HepG2 (cell line): ENCODE measurements at regions not wholly inside any gene's neighbourhood (a gene's known extent, or its start where the extent isn't known, plus 50 kb on each side); places are given as distances from the start of the nearest gene placed in this dataset.

ENCODE experiments used
- ATAC-seq: fragments of 200-7000 bp; cut with Tn5 transposase; 3 replicates; pipeline ENCODE4 v1.9.1; 2020; ENCODE audit warnings: mild to moderate bottlenecking, moderate library complexity
- BruUV-seq: library from RNA; stranded (reverse); fragments of 400-500 nt; replicated peaks from 2 replicates; lab custom pipeline; 2021; lab: Mats Ljungman, UMichigan
- CTCF ChIA-PET: fragments of 300-600 bp; formaldehyde crosslinking; extraction: SDS; loops from one replicate; lab custom pipeline; 2021; ENCODE audit warnings: low total read pairs, inconsistent platforms, low intra/inter-chr PET ratio; lab: Yijun Ruan, JAX
- POLR2A ChIA-PET: fragments of 350-600 bp; sonication (Branson Sonifier 250); formaldehyde crosslinking; loops from one replicate; lab custom pipeline; 2020; ENCODE audit warnings: antibody characterized with exemption, inconsistent platforms; lab: Yijun Ruan, JAX
- DNase-seq: peaks from one replicate; pipeline ENCODE4 v3.0.0-alpha.2; 2015; ENCODE audit warnings: low spot score
- FAIRE-seq: peaks from 3 replicates; lab custom pipeline; 2011; peaks lifted over from hg19 to GRCh38; lab: Jason Lieb, UNC
- H2AFZ ChIP-seq: one replicate; pipeline ENCODE4 v1.6.1; 2011; ENCODE audit warnings: low read length, inconsistent platforms
- H3K27ac ChIP-seq: fragments of 300-600 bp; 3 replicates; pipeline ENCODE4 v1.8.0; 2011; ENCODE audit warnings: mixed run types, mild to moderate bottlenecking, mixed read lengths, low read length, inconsistent platforms; ENCODE audit not compliant: insufficient read depth; ENCODE audit errors: extremely low read length
- H3K27me3 ChIP-seq, 2 experiments: fragments of 200-600 bp in 1 of 2; 2 replicates in 1 of 2; 3 replicates in 1 of 2; pipeline versions ENCODE4 v1.6.0 to v1.8.0; 2011; ENCODE audit warnings: low read length in 2 of 2, mild to moderate bottlenecking in 2 of 2, moderate library complexity in 2 of 2, inconsistent platforms in 1 of 2; ENCODE audit not compliant: insufficient read depth in 2 of 2, control insufficient read depth in 1 of 2
- H3K36me3 ChIP-seq, 2 experiments: fragments of 200-600 bp in 1 of 2; replicated peaks in 1 of 2; 2 replicates in 1 of 2; 3 replicates in 1 of 2; pipeline versions ENCODE4 v1.5.1 to v1.8.0; 2011; ENCODE audit warnings: low read length in 2 of 2, inconsistent platforms in 1 of 2; ENCODE audit not compliant: insufficient read depth in 2 of 2, control insufficient read depth in 1 of 2
- H3K4me1 ChIP-seq: 2 replicates; pipeline ENCODE4 v1.5.1; 2012; ENCODE audit warnings: low read length, inconsistent platforms; ENCODE audit not compliant: insufficient read depth
- H3K4me2 ChIP-seq: 2 replicates; pipeline ENCODE4 v1.6.0; 2011; ENCODE audit warnings: low read depth, low read length, inconsistent platforms
- H3K4me3 ChIP-seq, 3 experiments: fragments of 200-600 bp in 1 of 3; sonication (generic), shearing (Covaris generic) in 1 of 3; replicated peaks in 1 of 3; 2 replicates each; pipeline ENCODE4 v1.5.1; 2011 to 2016; ENCODE audit warnings: low read length in 3 of 3, inconsistent platforms in 2 of 3, low read depth in 2 of 3, mild to moderate bottlenecking in 2 of 3, control low read depth in 1 of 3, mixed read lengths in 1 of 3; ENCODE audit not compliant: insufficient read depth in 1 of 3
- H3K79me2 ChIP-seq: one replicate; pipeline ENCODE4 v1.6.1; 2011; ENCODE audit warnings: low read length, inconsistent platforms; ENCODE audit not compliant: insufficient read depth
- H3K9ac ChIP-seq: 2 replicates; pipeline ENCODE4 v1.6.0; 2011; ENCODE audit warnings: mild to moderate bottlenecking, low read depth, low read length, inconsistent platforms; ENCODE audit not compliant: insufficient read depth
- H3K9me3 ChIP-seq: 2 replicates; pipeline ENCODE4 v1.5.1; 2012; ENCODE audit warnings: mild to moderate bottlenecking, low read length
- H4K20me1 ChIP-seq: 2 replicates; pipeline ENCODE4 v1.6.0; 2011; ENCODE audit warnings: inconsistent platforms, mild to moderate bottlenecking, low read length, moderate library complexity; ENCODE audit not compliant: insufficient read depth
- JARID2 ChIP-seq: sonication (generic); formaldehyde crosslinking; IDR thresholded peaks from 2 replicates; pipeline ENCODE4 v1.8.1; 2023; ENCODE audit warnings: missing genetic modification reagents, inconsistent platforms; ENCODE audit not compliant: insufficient replicate concordance
- KLF16 ChIP-seq, 2 experiments: sonication (generic) in 1 of 2; formaldehyde crosslinking in 1 of 2; IDR thresholded peaks; 2 replicates each; pipeline versions ENCODE4 v1.6.1 to v1.8.0; 2016 to 2023; ENCODE audit warnings: missing genetic modification reagents in 2 of 2, missing compliant biosample characterization in 1 of 2
- MED1 ChIP-seq: sonication (generic); formaldehyde crosslinking; IDR thresholded peaks from 2 replicates; pipeline ENCODE4 v1.4.0; 2020; ENCODE audit warnings: missing genetic modification reagents
- MTA3 ChIP-seq: sonication (generic); formaldehyde crosslinking; IDR thresholded peaks from 2 replicates; pipeline ENCODE4 v1.4.0; 2020; ENCODE audit warnings: missing genetic modification reagents
- NAIF1 ChIP-seq: sonication (generic); formaldehyde crosslinking; IDR thresholded peaks from 2 replicates; pipeline ENCODE4 v1.5.0; 2020; ENCODE audit warnings: mild to moderate bottlenecking, missing genetic modification reagents, borderline replicate concordance
- NR2F6 ChIP-seq, 2 experiments: IDR thresholded peaks; 2 replicates each; pipeline ENCODE4 v1.6.1; 2016; ENCODE audit warnings: antibody characterized with exemption in 1 of 2, mild to moderate bottlenecking in 1 of 2
- PAF1 ChIP-seq: IDR thresholded peaks from 2 replicates; pipeline ENCODE4 v1.6.1; 2016; ENCODE audit warnings: missing genetic modification reagents, missing compliant biosample characterization
- RARA ChIP-seq: IDR thresholded peaks from 2 replicates; pipeline ENCODE4 v1.6.1; 2016; ENCODE audit warnings: missing genetic modification reagents, missing compliant biosample characterization
- SMARCC2 ChIP-seq: fragments of 450-650 bp; IDR thresholded peaks from 2 replicates; pipeline ENCODE4 v1.6.1; 2017; ENCODE audit warnings: antibody characterized with exemption, mild to moderate bottlenecking
- ZNF644 ChIP-seq: IDR thresholded peaks from 2 replicates; pipeline ENCODE4 v1.6.1; 2016; ENCODE audit warnings: low read depth
- ZSCAN31 ChIP-seq: sonication (generic); formaldehyde crosslinking; IDR thresholded peaks from 2 replicates; pipeline ENCODE4 v1.5.0; 2020; ENCODE audit warnings: low read depth, mild to moderate bottlenecking, missing genetic modification reagents
- WGBS: methylation state at CpG from one replicate; pipeline ENCODE4 v1.1.6; 2017; ENCODE audit warnings: low lambda C conversion rate; 5-methylcytosine and 5-hydroxymethylcytosine counted together
- in situ Hi-C: cut with HindIII; loops from 2 replicates; pipeline ENCODE4 v1.10.0; 2017; ENCODE audit warnings: low pct_unique_long_range_greater_than_20kb; ENCODE audit not compliant: extremely low pct_ligation_motif_present
- intact Hi-C: fragments of 100-400 bp; cut with micrococcal nuclease; formaldehyde crosslinking; loops from one replicate; pipeline ENCODE4 v1.10.0; 2022; ENCODE audit not compliant: unreplicated experiment

DNA sequence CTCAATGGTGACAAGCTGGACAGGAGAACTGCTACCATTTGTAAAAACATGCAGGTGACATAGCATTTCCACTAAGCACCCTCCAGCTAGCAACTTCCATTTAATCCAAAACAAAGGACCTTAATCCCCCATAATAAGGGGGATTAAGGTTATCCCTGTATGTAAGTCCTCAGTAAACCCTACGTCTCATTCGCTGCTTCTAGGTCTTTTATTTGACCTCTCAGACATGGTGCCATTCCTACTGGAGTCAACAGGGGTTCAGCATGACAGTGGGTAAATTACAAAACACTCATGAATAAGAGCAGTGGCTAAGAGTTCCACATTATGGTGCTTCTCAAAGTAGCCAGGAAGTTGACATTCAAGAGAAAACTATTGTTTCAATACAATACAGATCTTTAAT lies 121.8 kb upstream of the CAV2 start (continued):
- no peak for TF ChIP-seq JARID2
- no peak for TF ChIP-seq MTA3 (CRISPR knock-in tag)

DNA sequence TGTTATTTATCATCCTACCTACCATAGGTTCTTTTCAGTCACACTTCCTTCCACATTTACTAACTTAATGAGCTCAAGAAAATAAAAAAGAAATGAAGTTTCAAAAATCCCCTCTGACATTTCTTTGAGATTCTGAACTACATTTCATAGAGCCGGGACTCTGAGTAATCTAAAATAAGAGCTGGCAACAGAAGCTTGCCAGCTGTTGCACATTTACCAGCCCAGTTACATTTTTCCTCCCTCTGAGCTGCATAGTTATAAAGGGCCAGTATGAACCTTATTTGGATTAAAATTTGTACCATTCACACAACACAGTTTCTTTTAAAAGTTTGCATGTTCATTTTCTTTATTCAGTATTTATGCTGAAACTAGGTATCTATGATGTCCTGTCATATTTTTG lies 119.5 kb upstream of the CAV2 start:
- H3K27me3 ChIP-seq = no peaks in the 10 kb centered on the region
- intact Hi-C loops (no loop called here), in situ Hi-C loops (no loop called here)
- H3K27ac ChIP-seq = no peak overlapping the region
- H3K9ac ChIP-seq = no peak overlapping the region
- POLR2A ChIA-PET = no interaction called here
- no peak for TF ChIP-seq ZSCAN31
- TF ChIP-seq RARA (CRISPR knock-in tag) = no peak
- no peak for TF ChIP-seq ZNF644 (CRISPR knock-in tag)
- no peak for TF ChIP-seq MED1 (CRISPR knock-in tag)
- no peak for TF ChIP-seq NAIF1 (CRISPR knock-in tag)
- TF ChIP-seq SMARCC2 = no peak
- TF ChIP-seq NR2F6 (IDR thresholded peaks at IDR 0.05) = no peak
- no peak for TF ChIP-seq NR2F6 (CRISPR knock-in tag; IDR thresholded peaks at IDR 0.05)
- no peak for TF ChIP-seq PAF1 (CRISPR knock-in tag)
- no peak for TF ChIP-seq KLF16 (CRISPR knock-in tag; IDR thresholded peaks at IDR 0.05)
- CTCF ChIA-PET = no interaction called here
- no peak overlapping the region for H3K4me2 ChIP-seq
- no TSS peak for BruUV-seq
- DNase-seq = no peak
- no peak overlapping the region for H3K4me3 ChIP-seq
- FAIRE-seq = no peak
- H4K20me1 ChIP-seq = no peaks in the 10 kb centered on the region
- no peak for ATAC-seq
- 21% methylated on average over 1 of the region's 1 CpG for WGBS
- H2AFZ ChIP-seq = no peak overlapping the region
- H3K9me3 ChIP-seq = no peaks in the 10 kb centered on the region
- no peaks in the 10 kb centered on the region for H3K36me3 ChIP-seq
- H3K79me2 ChIP-seq = no peaks in the 10 kb centered on the region
- no peaks in the 10 kb centered on the region for H3K4me1 ChIP-seq
